Erythroblast (primary cell): ENCODE measurements at regions not wholly inside any gene's neighbourhood (a gene's known extent, or its start where the extent isn't known, plus 50 kb on each side); places are given as distances from the start of the nearest gene placed in this dataset.
"Not testable (repeated sequence)": the region's sequence is repeated elsewhere in the genome, so short reads cannot be mapped to it uniquely, and the experiment has no call there.

Source experiments
- DNase-seq, 2 experiments: peaks; one replicate each; lab custom pipeline; 2025; lab: John Stamatoyannopoulos, UW
- GATA1 ChIP-seq: IDR thresholded peaks from 2 replicates; pipeline ENCODE4 v1.6.1; 2011; ENCODE audit warnings: low read depth, mild to moderate bottlenecking, control low read depth, low read length, moderate library complexity
- POLR2A ChIP-seq: IDR thresholded peaks from 2 replicates; pipeline ENCODE4 v1.6.1; 2011; ENCODE audit warnings: mild to moderate bottlenecking, low read length

GRCh38 chr14:38710881-38711280 lies 392.2 kb downstream of the SEC23A start:
- TF ChIP-seq POLR2A (no peak), GATA1 (no peak)
- no peak for DNase-seq

DNA sequence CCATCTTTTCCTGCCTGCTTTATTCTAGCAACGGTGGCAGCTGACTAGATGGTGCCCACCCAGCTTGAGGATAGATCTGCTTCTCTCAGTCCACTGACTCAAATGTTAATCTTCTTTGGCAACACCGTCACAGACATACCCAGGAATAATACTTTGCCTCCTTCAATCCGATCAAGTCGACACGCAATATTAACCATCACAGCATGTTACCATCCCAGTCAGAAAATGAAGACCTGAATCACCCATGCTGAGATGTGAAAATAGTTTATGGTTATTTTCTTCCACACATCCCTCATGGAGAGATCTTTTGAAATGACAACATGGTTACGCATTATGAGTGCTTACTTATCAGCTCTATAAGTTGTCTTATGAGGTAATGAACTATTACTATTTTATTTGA lies 392.8 kb downstream of the SEC23A start:
- no peak for TF ChIP-seq GATA1
- no peak for TF ChIP-seq POLR2A
- no peak for DNase-seq

GRCh38 chr14:38705220-38705619 lies 397.8 kb downstream of the SEC23A start:
- DNase-seq, result no peak
- TF ChIP-seq POLR2A (no peak), GATA1 (no peak)

- DNase-seq, result no peak
- no peak for TF ChIP-seq GATA1
- no peak for TF ChIP-seq POLR2A
Measured at GRCh38 chr14:38704220-38704619, 398.8 kb downstream of the SEC23A start.

DNA sequence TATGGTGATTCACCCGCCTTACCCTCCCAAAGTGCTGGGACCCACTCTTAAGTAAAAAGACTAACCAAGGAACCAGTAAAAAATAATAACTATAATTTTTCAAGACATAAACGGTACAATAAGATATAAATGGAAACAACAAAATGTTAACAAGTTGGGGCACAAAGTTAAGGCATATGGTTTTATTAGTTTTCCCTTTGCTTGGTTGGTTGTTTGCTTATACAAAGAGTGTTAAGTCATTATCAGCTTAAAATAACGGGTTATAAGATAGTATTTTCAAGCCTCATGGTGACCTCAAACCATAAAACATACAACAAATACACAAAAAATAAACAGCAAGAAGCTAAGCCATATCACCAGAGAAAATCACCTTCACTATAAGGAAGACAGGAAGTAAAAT lies 406.1 kb downstream of the SEC23A start:
- TF ChIP-seq GATA1 (no peak), POLR2A (no peak)
- no peak for DNase-seq

DNA sequence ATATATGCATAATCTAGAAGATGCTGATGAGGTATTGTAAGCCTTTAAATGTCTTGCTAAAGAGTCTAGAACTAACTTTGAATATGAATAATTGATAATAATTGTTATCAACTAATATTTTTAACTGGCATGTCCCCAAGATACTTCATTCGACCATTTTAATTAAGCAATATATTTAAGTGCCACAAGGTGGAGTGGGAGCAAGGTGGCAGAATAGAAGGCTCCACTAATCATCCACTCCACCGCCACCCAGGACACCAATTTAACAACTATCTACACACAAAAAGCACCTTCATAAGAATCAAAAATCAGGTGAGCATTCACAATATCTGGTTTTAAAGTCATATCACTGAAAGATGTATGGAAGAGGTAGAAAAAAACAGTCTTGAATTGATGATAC lies 409.6 kb downstream of the SEC23A start:
- DNase-seq, result no peak
- TF ChIP-seq POLR2A (no peak), GATA1 (no peak)

GRCh38 chr14:38669027-38669426 lies 413.1 kb upstream of the CLEC14A start:
- no peak for DNase-seq
- TF ChIP-seq GATA1 (no peak), POLR2A (no peak)

DNA sequence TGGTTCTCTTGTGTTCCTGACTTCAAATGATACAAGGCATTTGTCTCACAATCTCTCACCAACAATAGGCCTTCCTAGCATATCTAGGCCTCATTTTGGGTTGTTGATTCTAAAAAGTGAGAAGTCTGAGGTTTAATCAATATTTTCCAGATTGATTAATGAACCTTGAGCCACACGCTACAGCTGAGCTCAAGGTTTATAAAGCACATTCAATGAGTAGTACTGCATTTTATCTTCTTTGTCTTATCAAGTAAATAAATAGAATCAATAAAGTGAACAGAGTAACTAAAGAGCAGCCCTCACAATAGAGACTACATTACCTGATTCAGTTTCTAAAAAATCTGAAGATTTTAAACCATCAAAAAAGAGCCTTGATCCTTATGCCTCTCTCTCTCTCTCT lies 407.5 kb upstream of the CLEC14A start:
- DNase-seq, result no peak
- TF ChIP-seq GATA1 (no peak), POLR2A (no peak)

DNA sequence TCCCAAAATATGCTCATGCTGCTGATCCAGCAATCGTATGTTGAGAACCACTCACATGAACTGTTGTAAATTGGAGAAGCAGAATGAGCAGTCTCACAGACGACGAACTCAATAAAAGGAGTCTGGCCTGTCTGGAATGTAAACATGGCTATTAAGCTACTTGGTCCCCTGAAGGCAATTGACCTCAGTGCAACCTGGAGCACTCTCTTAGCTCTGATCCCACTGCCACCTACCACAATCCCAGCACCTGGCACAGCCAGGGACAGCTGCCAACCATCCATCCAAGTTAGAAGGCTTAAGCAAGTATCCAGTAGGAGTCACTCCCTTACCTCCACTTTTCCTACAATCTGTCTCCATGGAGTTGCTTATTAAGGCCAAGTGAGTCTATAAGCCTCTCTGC lies 406.9 kb upstream of the CLEC14A start:
- TF ChIP-seq POLR2A, result no peak
- TF ChIP-seq GATA1, result no peak
- DNase-seq, result no peak

- no peak for DNase-seq
- TF ChIP-seq POLR2A (no peak), GATA1 (no peak)
Measured at GRCh38 chr14:38646391-38646790, 390.5 kb upstream of the CLEC14A start.

DNA sequence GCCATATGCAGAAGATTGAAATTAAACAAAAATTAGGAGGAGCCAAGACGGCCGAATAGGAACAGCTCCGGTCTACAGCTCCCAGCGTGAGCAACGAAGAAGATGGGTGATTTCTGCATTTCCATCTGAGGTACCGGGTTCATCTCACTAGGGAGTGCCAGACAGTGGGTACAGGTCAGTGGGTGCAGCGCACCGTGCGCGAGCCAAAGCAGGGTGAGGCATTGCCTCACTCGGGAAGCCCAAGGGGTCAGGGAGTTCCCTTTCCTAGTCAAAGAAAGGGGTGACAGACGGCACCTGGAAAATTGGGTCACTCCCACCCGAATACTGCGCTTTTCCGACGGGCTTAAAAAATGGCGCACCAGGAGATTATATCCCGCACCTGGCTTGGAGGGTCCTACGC lies 379.0 kb upstream of the CLEC14A start:
- DNase-seq, result not testable (repeated sequence)

- DNase-seq, result no peak
- TF ChIP-seq GATA1, result no peak
- TF ChIP-seq POLR2A, result no peak
Measured at GRCh38 chr14:38629412-38629811, 373.5 kb upstream of the CLEC14A start.

GRCh38 chr14:38627163-38627562 lies 371.3 kb upstream of the CLEC14A start:
- no peak for TF ChIP-seq GATA1
- no peak for TF ChIP-seq POLR2A

DNA sequence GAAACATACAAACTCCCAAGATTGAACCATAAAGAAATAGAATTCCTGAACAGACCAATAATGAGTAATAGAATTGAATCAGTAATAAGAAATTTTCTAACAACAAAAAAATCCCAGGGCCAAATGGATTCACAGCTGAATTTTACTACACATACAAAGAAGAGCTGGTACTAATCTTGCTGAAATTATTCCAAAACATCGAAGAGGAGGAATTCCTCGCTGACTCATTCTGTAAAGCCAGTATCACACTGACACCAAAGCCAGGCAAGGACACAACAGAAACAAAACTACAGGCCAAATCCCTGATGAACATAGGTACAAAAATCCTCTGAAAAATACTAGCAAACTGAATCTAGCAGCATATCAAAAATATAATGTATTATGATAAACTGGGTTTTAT lies 367.8 kb upstream of the CLEC14A start:
- no peak for TF ChIP-seq GATA1
- TF ChIP-seq POLR2A, result no peak
- no peak for DNase-seq

More at GRCh38 chr14:38627163-38627562, 371.3 kb upstream of the CLEC14A start:
- DNase-seq, result no peak

DNA sequence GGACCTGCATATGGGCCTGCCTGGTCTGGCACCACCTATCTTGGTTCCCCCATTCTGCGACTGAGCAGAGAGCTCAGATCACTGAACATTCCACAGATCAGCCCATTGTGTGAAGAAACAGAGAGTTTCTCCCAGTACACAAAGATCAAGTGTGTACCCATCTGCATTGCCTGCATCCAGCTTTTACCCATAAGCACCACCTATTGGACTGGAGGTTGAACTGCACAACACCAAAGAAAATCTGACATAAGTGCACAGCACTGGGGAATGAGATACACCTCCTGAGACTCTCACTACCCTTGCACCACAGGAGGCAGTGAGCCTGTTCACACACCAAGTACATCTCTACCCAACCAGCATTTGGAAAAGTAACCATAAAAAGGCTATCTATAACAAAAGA lies 362.6 kb upstream of the CLEC14A start:
- no peak for TF ChIP-seq POLR2A
- no peak for TF ChIP-seq GATA1
- DNase-seq, result peak in 1 of 2 experiments; percentile 1

DNA sequence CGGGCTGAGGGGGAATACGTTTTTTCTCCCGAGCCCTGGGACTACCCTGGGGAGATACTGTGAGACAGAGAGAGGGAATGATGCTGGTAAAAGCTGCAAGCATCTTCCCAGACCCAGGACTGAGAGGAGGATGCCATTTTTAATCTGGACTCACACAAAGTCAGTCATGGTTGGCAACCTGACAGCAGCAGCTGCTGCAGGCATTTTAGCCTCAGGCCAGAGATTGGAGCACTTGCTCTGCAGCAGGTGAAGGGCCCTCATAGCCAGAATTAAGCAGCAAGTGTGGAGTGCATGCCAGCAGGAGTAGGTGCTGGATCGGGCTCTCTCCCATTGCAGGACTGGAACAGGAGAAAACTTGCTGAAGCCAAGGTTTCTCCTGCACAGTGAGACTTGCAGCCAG lies 361.1 kb upstream of the CLEC14A start:
- TF ChIP-seq GATA1, result no peak
- TF ChIP-seq POLR2A, result no peak
- DNase-seq, result no peak
